H9 (cell line): ENCODE measurements at regions not wholly inside any gene's neighbourhood (a gene's known extent, or its start where the extent isn't known, plus 50 kb on each side); places are given as distances from the start of the nearest gene placed in this dataset.

Experiments
- DNase-seq: peaks from one replicate; pipeline ENCODE4 v3.0.0-alpha.2; 2017
- H2AFZ ChIP-seq: one replicate; pipeline ENCODE4 v1.6.1; 2013; ENCODE audit warnings: mild to moderate bottlenecking, low read length, control low read depth, moderate library complexity
- H2AK5ac ChIP-seq: 2 replicates; pipeline ENCODE4 v1.6.1; 2013; ENCODE audit warnings: low read length, control low read depth, mixed read lengths; ENCODE audit not compliant: insufficient read length
- H2BK120ac ChIP-seq: one replicate; pipeline ENCODE4 v1.6.1; 2013; ENCODE audit warnings: low read depth, mild to moderate bottlenecking, low read length, control low read depth, inconsistent platforms; ENCODE audit not compliant: poor library complexity, severe bottlenecking
- H2BK12ac ChIP-seq: 2 replicates; pipeline ENCODE4 v1.6.1; 2013; ENCODE audit warnings: low read length, control low read depth, mixed read lengths, low read depth; ENCODE audit not compliant: insufficient read length
- H2BK15ac ChIP-seq: 2 replicates; pipeline ENCODE4 v1.6.1; 2013; ENCODE audit warnings: low read depth, low read length, control low read depth
- H2BK20ac ChIP-seq: one replicate; pipeline ENCODE4 v1.6.1; 2013; ENCODE audit warnings: low read depth, mild to moderate bottlenecking, low read length, control low read depth, inconsistent platforms; ENCODE audit not compliant: poor library complexity, severe bottlenecking
- H2BK5ac ChIP-seq: 2 replicates; pipeline ENCODE4 v1.6.1; 2013; ENCODE audit warnings: low read length, control low read depth, mixed read lengths; ENCODE audit not compliant: insufficient read length
- H3K14ac ChIP-seq: 2 replicates; pipeline ENCODE4 v1.6.1; 2013; ENCODE audit warnings: low read length, control low read depth; ENCODE audit not compliant: insufficient read depth
- H3K18ac ChIP-seq: 2 replicates; pipeline ENCODE4 v1.6.1; 2013; ENCODE audit warnings: low read depth, mild to moderate bottlenecking, mixed read lengths, low read length, control low read depth; ENCODE audit not compliant: insufficient read length
- H3K23ac ChIP-seq: 2 replicates; pipeline ENCODE4 v1.6.1; 2013; ENCODE audit warnings: low read length, control low read depth, mixed read lengths, low read depth; ENCODE audit not compliant: insufficient read length
- H3K23me2 ChIP-seq: 2 replicates; pipeline ENCODE4 v1.6.1; 2013; ENCODE audit warnings: low read depth, mild to moderate bottlenecking, mixed read lengths, low read length, control low read depth; ENCODE audit not compliant: insufficient read length, poor library complexity, severe bottlenecking
- H3K27ac ChIP-seq: 2 replicates; pipeline ENCODE4 v1.5.1; 2013; ENCODE audit warnings: low read length, control low read depth, mixed read lengths, low read depth; ENCODE audit not compliant: insufficient read length
- H3K27me3 ChIP-seq: 2 replicates; pipeline ENCODE4 v1.6.1; 2013; ENCODE audit warnings: low read length, control low read depth, inconsistent platforms; ENCODE audit not compliant: insufficient read depth
- H3K4ac ChIP-seq: 2 replicates; pipeline ENCODE4 v1.6.1; 2013; ENCODE audit warnings: low read depth, mild to moderate bottlenecking, control low read depth, inconsistent platforms, low read length, moderate library complexity
- H3K4me1 ChIP-seq: 2 replicates; pipeline ENCODE4 v1.6.1; 2013; ENCODE audit warnings: low read length, control low read depth, inconsistent platforms; ENCODE audit not compliant: insufficient read depth
- H3K4me2 ChIP-seq: 2 replicates; pipeline ENCODE4 v1.6.1; 2013; ENCODE audit warnings: low read length, control low read depth, mixed read lengths; ENCODE audit not compliant: insufficient read length, insufficient read depth
- H3K56ac ChIP-seq: 2 replicates; pipeline ENCODE4 v1.6.1; 2013; ENCODE audit warnings: low read depth, mild to moderate bottlenecking, mixed read lengths, low read length, control low read depth; ENCODE audit not compliant: insufficient read length
- H3K79me1 ChIP-seq: 2 replicates; pipeline ENCODE4 v1.6.1; 2013; ENCODE audit warnings: low read depth, mild to moderate bottlenecking, moderate library complexity, low read length, control low read depth, inconsistent platforms; ENCODE audit not compliant: insufficient read depth, poor library complexity, severe bottlenecking
- H3K79me2 ChIP-seq: 2 replicates; pipeline ENCODE4 v1.6.1; 2013; ENCODE audit warnings: low read length, control low read depth, inconsistent platforms; ENCODE audit not compliant: insufficient read depth
- H3K9ac ChIP-seq: 2 replicates; pipeline ENCODE4 v1.6.1; 2013; ENCODE audit warnings: low read length, control low read depth, mixed read lengths; ENCODE audit not compliant: insufficient read length; ENCODE audit errors: extremely low read depth
- H3K9me3 ChIP-seq: one replicate; pipeline ENCODE4 v1.6.1; 2013; ENCODE audit warnings: low read depth, low read length, inconsistent platforms; ENCODE audit not compliant: control insufficient read depth
- H3T11ph ChIP-seq: one replicate; pipeline ENCODE4 v1.6.1; 2013; ENCODE audit warnings: mild to moderate bottlenecking, low read length, control low read depth, inconsistent platforms
- H4K20me1 ChIP-seq: one replicate; pipeline ENCODE4 v1.6.1; 2013; ENCODE audit not compliant: control insufficient read depth, insufficient read length, insufficient read depth
- H4K5ac ChIP-seq: 2 replicates; pipeline ENCODE4 v1.6.1; 2013; ENCODE audit warnings: low read depth, mild to moderate bottlenecking, mixed read lengths, low read length, control low read depth; ENCODE audit not compliant: insufficient read length
- H4K8ac ChIP-seq: replicated peaks from 2 replicates; pipeline ENCODE4 v1.6.1; 2013; ENCODE audit warnings: low read length, control low read depth, mixed read lengths, low read depth; ENCODE audit not compliant: insufficient read length
- H4K91ac ChIP-seq: 2 replicates; pipeline ENCODE4 v1.6.1; 2013; ENCODE audit warnings: low read depth, mild to moderate bottlenecking, moderate library complexity, mixed read lengths, low read length, control low read depth; ENCODE audit not compliant: insufficient read length
- H3K27ac Mint-ChIP-seq, 3 experiments: 2 replicates in 2 of 3; 3 replicates in 1 of 3; pipeline ENCODE4 v1.8.0; 2020 to 2021; ENCODE audit warnings: mixed read lengths in 3 of 3, mild to moderate bottlenecking in 1 of 3, moderate library complexity in 1 of 3
- H3K27me3 Mint-ChIP-seq: 2 replicates; pipeline ENCODE4 v1.8.0; 2021; ENCODE audit warnings: low read depth, mild to moderate bottlenecking, moderate library complexity, mixed read lengths
- H3K36me3 Mint-ChIP-seq, 3 experiments: 2 replicates in 2 of 3; 3 replicates in 1 of 3; pipeline ENCODE4 v1.8.0; 2020 to 2021; ENCODE audit warnings: low read depth in 3 of 3, mixed read lengths in 3 of 3; ENCODE audit not compliant: insufficient read depth in 1 of 3
- H3K4me1 Mint-ChIP-seq, 2 experiments: 2 replicates each; pipeline ENCODE4 v1.8.0; 2020; ENCODE audit warnings: mixed read lengths in 2 of 2
- H3K4me3 Mint-ChIP-seq, 2 experiments: 2 replicates in 1 of 2; 3 replicates in 1 of 2; pipeline ENCODE4 v1.8.0; 2020 to 2021; ENCODE audit warnings: mild to moderate bottlenecking in 2 of 2, mixed read lengths in 2 of 2, moderate library complexity in 1 of 2
- H3K9me3 Mint-ChIP-seq, 2 experiments: 2 replicates in 1 of 2; 3 replicates in 1 of 2; pipeline ENCODE4 v1.8.0; 2020; ENCODE audit warnings: mild to moderate bottlenecking in 2 of 2, mixed read lengths in 2 of 2, moderate library complexity in 1 of 2
- CTCF ChIP-seq: fragments of 200-600 bp; sonication (generic); conservative IDR thresholded peaks from 3 replicates; pipeline ENCODE4 v1.8.0; 2021; ENCODE audit warnings: antibody characterized with exemption, mild to moderate bottlenecking
- WGBS: extraction: QIAGEN DNeasy Blood & Tissue Kit; methylation state at CpG from one replicate; pipeline ENCODE4 v1.1.7; 2013; ENCODE audit warnings: missing lambda C conversion rate, low lambda C conversion rate, mixed read lengths; ENCODE audit not compliant: insufficient read length; ENCODE audit errors: extremely low coverage; 5-methylcytosine and 5-hydroxymethylcytosine counted together

DNA sequence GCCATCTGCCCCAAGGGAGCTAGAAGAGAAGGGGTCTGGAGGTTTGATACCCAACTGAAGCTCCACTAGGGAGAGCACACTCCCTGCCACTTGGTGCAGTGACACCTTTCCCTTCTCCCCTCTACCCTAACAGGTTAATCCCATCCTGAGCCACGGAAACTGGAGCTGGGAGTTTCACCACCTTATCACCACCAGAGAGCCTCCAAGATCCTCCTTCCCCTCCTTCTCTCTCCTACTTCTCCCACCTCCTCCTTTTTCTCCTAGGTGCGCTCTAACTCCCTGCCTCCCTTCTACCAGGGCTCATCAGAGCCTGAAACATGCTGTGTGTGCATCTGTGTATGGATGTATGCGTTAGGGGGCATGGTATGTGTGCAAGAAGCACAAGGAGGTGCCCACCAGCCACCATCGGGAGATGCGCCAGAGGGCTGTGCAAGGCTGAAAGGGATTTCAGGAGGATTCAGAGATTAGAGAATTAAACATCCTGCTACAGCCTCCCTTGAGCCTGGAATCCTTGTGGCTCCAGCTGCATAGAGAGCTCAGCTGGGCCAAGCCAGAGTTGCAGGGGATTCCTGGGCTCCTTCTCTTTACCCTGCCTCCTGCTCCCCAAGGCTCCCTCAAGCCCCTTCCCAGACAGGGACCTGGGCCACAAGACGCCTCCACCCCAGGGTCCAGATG is 89.8 kb downstream of the PCDH1 start:
- Histone ChIP-seq H3K4me1 (peaks cover 1% of the 10 kb centered on the region; the same call in 1 of the 2 replicates), H3K23ac (no peak overlapping the region), H2BK15ac (no peak overlapping the region), H3K56ac (no peak overlapping the region), H2BK5ac (no peak overlapping the region), H2AFZ (no peak overlapping the region), H4K20me1 (no peaks in the 10 kb centered on the region), H2BK12ac (no peak overlapping the region), H4K5ac (no peak overlapping the region), H3K4me2 (no peak overlapping the region), H3K9ac (no peak overlapping the region), H3K79me1 (no peaks in the 10 kb centered on the region), H3T11ph (no peak overlapping the region), H3K14ac (no peak overlapping the region; the same call in 1 of the 2 replicates), H2BK20ac (no peak overlapping the region), H3K4ac (no peak overlapping the region), H3K79me2 (no peaks in the 10 kb centered on the region), H2AK5ac (no peak overlapping the region), H4K8ac (no peak overlapping the region), H4K91ac (no peak overlapping the region), H3K27ac (no peak overlapping the region), H2BK120ac (no peak overlapping the region), H3K9me3 (no peaks in the 10 kb centered on the region), H3K23me2 (no peaks in the 10 kb centered on the region), H3K18ac (no peak overlapping the region), H3K27me3 (no peaks in the 10 kb centered on the region)
- Mint-ChIP-seq H3K27me3 (peaks cover 8% of the 10 kb centered on the region), H3K36me3 (peaks cover 0 to 1% (median 0%) of the 10 kb centered on the region in 3 experiments; a peak in 1 of 7 replicates), H3K27ac (peak overlapping the region in 1 of 3 experiments; percentile 42; a peak in 2 of 7 replicates), H3K4me1 (peaks cover 24 to 50% of the 10 kb centered on the region in 2 experiments), H3K4me3 (no peak overlapping the region), H3K9me3 (no peaks in the 10 kb centered on the region)
- no CpG with 5 or more reads among the region's 6 CpGs for WGBS
- DNase-seq, result no peak
- TF ChIP-seq CTCF, result peak; percentile 54; the same call in 2 of the 3 replicates
